ENCODE measurements at regions not wholly inside any gene's neighbourhood (a gene's known extent, or its start where the extent isn't known, plus 50 kb on each side); places are given as distances from the start of the nearest gene placed in this dataset.

- Mint-ChIP-seq H3K4me3 (no peak overlapping the region), H3K27me3 (ENCODE audit: low read depth) (no peaks in the 10 kb centered on the region), H3K36me3 (ENCODE audit: low read depth) (no peaks in the 10 kb centered on the region), H3K4me1 (ENCODE audit: low read depth) (no peaks in the 10 kb centered on the region), H3K9me3 (peaks cover 2% of the 10 kb centered on the region), H3K27ac (no peak overlapping the region)
- CTCF ChIA-PET = no interaction called here
- no peak for DNase-seq
- intact Hi-C loops (cut with micrococcal nuclease) = no loop called here
Observed at GRCh38 chr16:51559901-51560300, 408.8 kb upstream of the SALL1 start.

GRCh38 chr16:51557670-51558069 is 406.6 kb upstream of the SALL1 start:
- Mint-ChIP-seq H3K27ac (no peak overlapping the region), H3K4me3 (no peak overlapping the region), H3K4me1 (ENCODE audit: low read depth) (no peaks in the 10 kb centered on the region), H3K9me3 (peaks cover 2% of the 10 kb centered on the region), H3K36me3 (ENCODE audit: low read depth) (no peaks in the 10 kb centered on the region), H3K27me3 (ENCODE audit: low read depth) (no peaks in the 10 kb centered on the region)
- CTCF ChIA-PET = no interaction called here
- intact Hi-C loops (cut with micrococcal nuclease) = no loop called here
- DNase-seq = no peak

GRCh38 chr16:51556694-51557340 is 405.7 kb upstream of the SALL1 start:
- Mint-ChIP-seq H3K9me3 (no peaks in the 10 kb centered on the region), H3K4me3 (no peak overlapping the region), H3K27ac (no peak overlapping the region), H3K4me1 (ENCODE audit: low read depth) (no peaks in the 10 kb centered on the region), H3K36me3 (ENCODE audit: low read depth) (no peaks in the 10 kb centered on the region), H3K27me3 (ENCODE audit: low read depth) (no peaks in the 10 kb centered on the region)
- intact Hi-C loops (cut with micrococcal nuclease) = no loop called here
- DNase-seq = no peak
- CTCF ChIA-PET = no interaction called here

DNA sequence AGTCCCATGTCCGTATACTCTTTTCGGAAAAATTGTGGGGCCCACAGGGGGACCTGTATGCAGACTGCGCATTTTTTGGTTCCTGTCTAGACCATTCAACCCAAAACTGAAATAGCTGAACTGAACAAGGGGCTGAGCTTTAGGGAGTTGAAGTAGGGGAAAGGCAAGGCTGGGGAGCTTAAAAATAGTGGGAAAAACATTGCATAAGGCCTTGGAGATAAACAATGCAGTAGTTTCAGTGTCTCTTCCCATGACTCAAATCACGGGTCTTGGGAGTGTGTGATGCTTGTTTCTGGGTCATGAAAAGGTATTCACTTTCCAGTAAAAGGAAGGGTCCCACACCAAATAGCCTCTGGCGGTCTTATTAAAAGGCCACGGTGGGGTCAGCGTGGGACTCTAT is 402.8 kb upstream of the SALL1 start:
- CTCF ChIA-PET = no interaction called here
- intact Hi-C loops (cut with micrococcal nuclease) = no loop called here
- H3K9me3 Mint-ChIP-seq = peaks cover 4% of the 10 kb centered on the region

DNA sequence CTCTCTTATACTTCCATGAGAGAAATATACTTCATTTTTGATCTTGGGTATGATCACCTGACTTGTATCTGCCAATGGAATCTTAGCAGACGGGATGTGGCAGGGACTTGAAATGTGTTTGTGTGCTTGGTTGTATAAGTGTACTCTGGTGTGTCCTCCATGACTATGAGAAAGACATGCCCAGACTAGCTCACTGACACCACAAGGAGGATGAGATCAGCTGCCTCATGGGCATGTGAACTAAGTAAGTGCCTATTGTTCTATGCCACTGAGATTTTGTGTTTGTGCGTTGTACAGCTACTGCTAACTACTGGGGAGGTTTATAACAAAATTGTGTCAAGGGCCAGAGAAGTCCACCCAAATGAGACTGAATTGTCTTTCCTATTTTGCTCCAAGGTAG is 402.2 kb upstream of the SALL1 start:
- DNase-seq = no peak
- Mint-ChIP-seq H3K27ac (no peak overlapping the region), H3K36me3 (ENCODE audit: low read depth) (no peaks in the 10 kb centered on the region), H3K27me3 (ENCODE audit: low read depth) (no peaks in the 10 kb centered on the region), H3K9me3 (peaks cover 4% of the 10 kb centered on the region), H3K4me1 (ENCODE audit: low read depth) (no peaks in the 10 kb centered on the region), H3K4me3 (no peak overlapping the region)
- intact Hi-C loops (cut with micrococcal nuclease) = no loop called here
- CTCF ChIA-PET = no interaction called here

More for the DNA sequence above, 402.8 kb upstream of the SALL1 start:
- Mint-ChIP-seq H3K27ac (no peak overlapping the region), H3K27me3 (ENCODE audit: low read depth) (no peaks in the 10 kb centered on the region), H3K36me3 (ENCODE audit: low read depth) (no peaks in the 10 kb centered on the region), H3K4me3 (no peak overlapping the region), H3K4me1 (ENCODE audit: low read depth) (no peaks in the 10 kb centered on the region)
- DNase-seq = no peak

DNA sequence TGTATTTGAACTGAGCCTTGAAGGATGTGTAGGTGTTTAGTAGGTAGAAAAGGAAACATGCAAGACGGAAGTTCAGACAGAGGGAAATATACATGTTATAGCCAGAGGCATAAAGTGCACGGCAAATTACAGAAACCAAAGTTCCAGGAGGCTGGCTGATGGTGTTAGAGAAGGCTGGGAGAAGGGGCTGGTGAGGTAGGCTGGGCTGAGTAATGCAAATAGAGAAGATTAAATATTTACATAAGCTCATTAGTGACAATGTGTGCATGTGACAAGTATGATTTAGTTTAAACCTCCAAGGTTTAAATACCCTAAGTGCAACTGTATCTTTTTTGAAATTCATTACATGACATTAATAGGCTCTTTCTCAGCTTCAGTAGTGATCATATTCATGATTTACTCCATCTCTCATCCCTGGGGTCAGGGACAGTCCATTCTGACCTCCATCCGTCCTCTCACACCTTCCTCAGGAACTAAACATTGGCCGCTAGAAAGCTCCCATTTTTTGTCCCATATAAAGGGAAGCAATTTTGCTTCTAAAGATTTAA is 399.8 kb upstream of the SALL1 start:
- peaks cover 4% of the 10 kb centered on the region for H3K9me3 Mint-ChIP-seq
- no peaks in the 10 kb centered on the region for H3K4me1 Mint-ChIP-seq (ENCODE audit: low read depth)
- no peak overlapping the region for H3K4me3 Mint-ChIP-seq
- no peaks in the 10 kb centered on the region for H3K36me3 Mint-ChIP-seq (ENCODE audit: low read depth)
- intact Hi-C loops (cut with micrococcal nuclease) = no loop called here
- no peak overlapping the region for H3K27ac Mint-ChIP-seq
- no peaks in the 10 kb centered on the region for H3K27me3 Mint-ChIP-seq (ENCODE audit: low read depth)
- DNase-seq = no peak
- CTCF ChIA-PET = no interaction called here

GRCh38 chr16:51549836-51550235 is 398.8 kb upstream of the SALL1 start:
- Mint-ChIP-seq H3K9me3 (peaks cover 4% of the 10 kb centered on the region), H3K27ac (no peak overlapping the region), H3K4me3 (no peak overlapping the region), H3K4me1 (ENCODE audit: low read depth) (no peaks in the 10 kb centered on the region), H3K27me3 (ENCODE audit: low read depth) (no peaks in the 10 kb centered on the region), H3K36me3 (ENCODE audit: low read depth) (no peaks in the 10 kb centered on the region)
- CTCF ChIA-PET = no interaction called here
- no peak for DNase-seq
- intact Hi-C loops (cut with micrococcal nuclease) = no loop called here

GRCh38 chr16:51545951-51546350 is 394.9 kb upstream of the SALL1 start:
- Mint-ChIP-seq H3K27me3 (ENCODE audit: low read depth) (no peaks in the 10 kb centered on the region), H3K27ac (no peak overlapping the region), H3K4me1 (ENCODE audit: low read depth) (no peaks in the 10 kb centered on the region), H3K36me3 (ENCODE audit: low read depth) (no peaks in the 10 kb centered on the region), H3K4me3 (no peak overlapping the region), H3K9me3 (peaks cover 4% of the 10 kb centered on the region)
- DNase-seq = no peak
- CTCF ChIA-PET = no interaction called here
- intact Hi-C loops (cut with micrococcal nuclease) = no loop called here

DNA sequence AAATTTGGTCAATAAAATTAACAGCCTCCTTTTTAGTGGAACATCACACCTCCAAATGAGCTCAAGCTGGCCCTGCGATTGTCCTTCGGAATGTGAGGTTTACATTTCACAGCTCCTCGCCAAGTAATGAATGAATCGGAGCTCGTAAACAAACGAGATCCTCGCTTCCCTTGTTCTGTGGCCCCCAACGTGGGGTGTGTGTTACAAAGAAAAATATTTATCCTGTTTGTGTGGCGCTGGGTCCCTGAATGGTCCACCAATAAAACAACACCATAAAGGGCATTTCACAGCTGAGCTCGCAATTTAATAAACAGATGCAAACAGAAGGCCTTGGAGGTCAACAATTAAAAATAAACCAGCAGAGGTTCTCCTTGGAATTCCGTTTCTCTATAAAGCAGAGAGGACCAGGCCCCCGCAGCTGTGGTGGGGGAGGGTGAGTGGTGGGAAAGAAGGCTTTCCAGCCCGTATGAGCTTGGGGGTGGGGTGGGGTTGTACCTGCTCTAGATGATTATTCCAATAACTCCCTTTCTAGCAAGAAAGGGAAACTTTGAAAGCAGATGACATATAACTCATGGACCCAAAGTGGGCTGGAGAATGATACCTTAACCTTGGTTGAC is 393.9 kb upstream of the SALL1 start:
- CTCF ChIA-PET = no interaction called here
- no peak for DNase-seq
- peaks cover 2% of the 10 kb centered on the region for H3K9me3 Mint-ChIP-seq
- H3K27ac Mint-ChIP-seq = no peak overlapping the region
- no peak overlapping the region for H3K4me3 Mint-ChIP-seq
- intact Hi-C loops (cut with micrococcal nuclease) = no loop called here
- no peaks in the 10 kb centered on the region for H3K4me1 Mint-ChIP-seq (ENCODE audit: low read depth)
- no peaks in the 10 kb centered on the region for H3K36me3 Mint-ChIP-seq (ENCODE audit: low read depth)
- no peaks in the 10 kb centered on the region for H3K27me3 Mint-ChIP-seq (ENCODE audit: low read depth)

DNA sequence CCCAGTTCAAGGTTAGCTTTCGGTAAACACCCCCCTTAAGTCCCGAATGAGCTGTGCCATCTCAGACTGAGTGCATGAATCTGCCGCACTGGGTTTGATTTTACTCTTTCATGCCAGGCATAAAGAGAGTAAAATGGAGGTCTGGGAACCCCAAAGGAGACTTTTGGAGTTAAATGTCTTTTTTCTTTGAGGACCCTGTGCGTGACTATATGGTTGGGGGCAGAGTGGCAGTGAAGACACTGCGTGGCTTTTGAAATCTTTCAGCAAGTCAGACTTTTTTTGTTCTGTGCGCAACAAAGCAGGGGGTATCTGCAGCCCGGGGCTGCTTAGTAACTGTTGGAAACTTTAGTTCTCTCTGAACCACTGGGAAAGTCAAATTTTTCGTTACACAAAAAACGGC is 392.9 kb upstream of the SALL1 start:
- CTCF ChIA-PET = no interaction called here
- intact Hi-C loops (cut with micrococcal nuclease) = no loop called here
- H3K4me3 Mint-ChIP-seq = no peak overlapping the region
- no peaks in the 10 kb centered on the region for H3K36me3 Mint-ChIP-seq (ENCODE audit: low read depth)
- no peaks in the 10 kb centered on the region for H3K27me3 Mint-ChIP-seq (ENCODE audit: low read depth)
- no peaks in the 10 kb centered on the region for H3K9me3 Mint-ChIP-seq
- DNase-seq = no peak
- no peaks in the 10 kb centered on the region for H3K4me1 Mint-ChIP-seq (ENCODE audit: low read depth)
- H3K27ac Mint-ChIP-seq = no peak overlapping the region

DNA sequence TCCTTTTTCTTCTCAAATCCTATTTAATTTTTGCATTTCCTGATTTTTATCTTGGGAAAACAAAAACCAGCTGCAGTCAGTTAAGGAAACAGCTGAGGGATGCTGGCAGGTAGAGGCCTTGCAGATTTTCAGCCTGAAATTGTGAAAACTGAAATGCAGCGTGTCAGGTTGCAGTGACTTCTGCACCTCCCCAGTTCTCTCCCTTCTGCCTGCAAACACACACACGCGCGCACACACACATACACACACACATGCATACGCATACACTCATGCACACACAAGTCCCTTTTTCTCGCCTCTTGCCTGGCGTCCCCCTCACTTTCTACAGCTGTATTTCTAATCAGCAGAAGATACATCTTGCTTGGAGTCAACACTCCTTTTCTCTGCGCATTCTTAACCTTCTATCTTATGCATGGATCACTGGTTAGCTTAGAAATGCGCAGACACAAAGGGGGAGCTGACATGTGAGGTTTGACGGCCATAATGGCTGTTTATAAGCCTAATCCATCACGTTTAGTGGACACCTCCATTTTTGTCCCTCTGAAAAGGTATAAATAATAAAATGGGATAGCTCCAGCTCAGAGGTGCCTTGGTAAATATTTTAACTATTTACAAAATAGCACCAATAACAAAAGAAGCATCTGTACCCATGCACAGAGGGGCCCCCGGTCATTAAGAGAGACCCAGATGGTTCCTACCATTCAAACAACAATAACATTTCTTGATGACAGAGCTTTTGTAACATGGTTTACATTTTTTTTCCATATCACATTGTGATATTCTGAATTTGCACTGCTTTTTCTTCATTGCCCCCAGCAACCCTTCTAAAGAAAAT is 392.1 kb upstream of the SALL1 start:
- no peak for DNase-seq
- intact Hi-C loops (cut with micrococcal nuclease) = no loop called here
- H3K4me3 Mint-ChIP-seq = no peak overlapping the region
- no peak overlapping the region for H3K27ac Mint-ChIP-seq
- H3K27me3 Mint-ChIP-seq (ENCODE audit: low read depth) = no peaks in the 10 kb centered on the region
- no peaks in the 10 kb centered on the region for H3K4me1 Mint-ChIP-seq (ENCODE audit: low read depth)
- CTCF ChIA-PET = no interaction called here
- H3K36me3 Mint-ChIP-seq (ENCODE audit: low read depth) = no peaks in the 10 kb centered on the region
- no peaks in the 10 kb centered on the region for H3K9me3 Mint-ChIP-seq

DNA sequence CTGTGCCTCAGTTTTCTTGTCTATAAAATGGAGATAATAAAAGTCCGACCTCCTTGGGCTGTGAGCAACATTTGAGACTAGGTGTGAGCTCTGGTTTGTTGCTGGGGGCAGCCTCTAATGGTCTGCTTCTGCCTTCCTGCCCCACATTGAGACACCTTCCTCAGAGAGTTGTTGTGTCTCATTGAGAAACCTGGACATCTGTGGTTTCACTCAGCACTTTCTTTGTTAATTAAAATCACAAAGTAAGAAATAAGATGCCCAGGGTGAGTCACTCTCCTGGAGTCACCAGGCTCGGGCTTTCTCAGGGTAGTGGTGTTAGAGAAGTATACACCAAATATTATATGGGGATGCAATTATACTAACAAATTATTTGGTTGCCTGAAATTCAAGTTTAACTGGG is 389.2 kb upstream of the SALL1 start:
- Mint-ChIP-seq H3K27me3 (ENCODE audit: low read depth) (no peaks in the 10 kb centered on the region), H3K4me3 (no peak overlapping the region), H3K9me3 (no peaks in the 10 kb centered on the region), H3K4me1 (ENCODE audit: low read depth) (no peaks in the 10 kb centered on the region), H3K27ac (no peak overlapping the region), H3K36me3 (ENCODE audit: low read depth) (no peaks in the 10 kb centered on the region)
- intact Hi-C loops (cut with micrococcal nuclease) = no loop called here
- CTCF ChIA-PET = no interaction called here
- DNase-seq = no peak
